H9 (cell line): ENCODE measurements at regions not wholly inside any gene's neighbourhood (a gene's known extent, or its start where the extent isn't known, plus 50 kb on each side); places are given as distances from the start of the nearest gene placed in this dataset.

Experiments
- DNase-seq: peaks from one replicate; pipeline ENCODE4 v3.0.0-alpha.2; 2017
- H2AFZ ChIP-seq: one replicate; pipeline ENCODE4 v1.6.1; 2013; ENCODE audit warnings: mild to moderate bottlenecking, low read length, control low read depth, moderate library complexity
- H2AK5ac ChIP-seq: 2 replicates; pipeline ENCODE4 v1.6.1; 2013; ENCODE audit warnings: low read length, control low read depth, mixed read lengths; ENCODE audit not compliant: insufficient read length
- H2BK120ac ChIP-seq: one replicate; pipeline ENCODE4 v1.6.1; 2013; ENCODE audit warnings: low read depth, mild to moderate bottlenecking, low read length, control low read depth, inconsistent platforms; ENCODE audit not compliant: poor library complexity, severe bottlenecking
- H2BK12ac ChIP-seq: 2 replicates; pipeline ENCODE4 v1.6.1; 2013; ENCODE audit warnings: low read length, control low read depth, mixed read lengths, low read depth; ENCODE audit not compliant: insufficient read length
- H2BK15ac ChIP-seq: 2 replicates; pipeline ENCODE4 v1.6.1; 2013; ENCODE audit warnings: low read depth, low read length, control low read depth
- H2BK20ac ChIP-seq: one replicate; pipeline ENCODE4 v1.6.1; 2013; ENCODE audit warnings: low read depth, mild to moderate bottlenecking, low read length, control low read depth, inconsistent platforms; ENCODE audit not compliant: poor library complexity, severe bottlenecking
- H2BK5ac ChIP-seq: 2 replicates; pipeline ENCODE4 v1.6.1; 2013; ENCODE audit warnings: low read length, control low read depth, mixed read lengths; ENCODE audit not compliant: insufficient read length
- H3K14ac ChIP-seq: 2 replicates; pipeline ENCODE4 v1.6.1; 2013; ENCODE audit warnings: low read length, control low read depth; ENCODE audit not compliant: insufficient read depth
- H3K18ac ChIP-seq: 2 replicates; pipeline ENCODE4 v1.6.1; 2013; ENCODE audit warnings: low read depth, mild to moderate bottlenecking, mixed read lengths, low read length, control low read depth; ENCODE audit not compliant: insufficient read length
- H3K23ac ChIP-seq: 2 replicates; pipeline ENCODE4 v1.6.1; 2013; ENCODE audit warnings: low read length, control low read depth, mixed read lengths, low read depth; ENCODE audit not compliant: insufficient read length
- H3K23me2 ChIP-seq: 2 replicates; pipeline ENCODE4 v1.6.1; 2013; ENCODE audit warnings: low read depth, mild to moderate bottlenecking, mixed read lengths, low read length, control low read depth; ENCODE audit not compliant: insufficient read length, poor library complexity, severe bottlenecking
- H3K27ac ChIP-seq: 2 replicates; pipeline ENCODE4 v1.5.1; 2013; ENCODE audit warnings: low read length, control low read depth, mixed read lengths, low read depth; ENCODE audit not compliant: insufficient read length
- H3K27me3 ChIP-seq: 2 replicates; pipeline ENCODE4 v1.6.1; 2013; ENCODE audit warnings: low read length, control low read depth, inconsistent platforms; ENCODE audit not compliant: insufficient read depth
- H3K4ac ChIP-seq: 2 replicates; pipeline ENCODE4 v1.6.1; 2013; ENCODE audit warnings: low read depth, mild to moderate bottlenecking, control low read depth, inconsistent platforms, low read length, moderate library complexity
- H3K4me1 ChIP-seq: 2 replicates; pipeline ENCODE4 v1.6.1; 2013; ENCODE audit warnings: low read length, control low read depth, inconsistent platforms; ENCODE audit not compliant: insufficient read depth
- H3K4me2 ChIP-seq: 2 replicates; pipeline ENCODE4 v1.6.1; 2013; ENCODE audit warnings: low read length, control low read depth, mixed read lengths; ENCODE audit not compliant: insufficient read length, insufficient read depth
- H3K56ac ChIP-seq: 2 replicates; pipeline ENCODE4 v1.6.1; 2013; ENCODE audit warnings: low read depth, mild to moderate bottlenecking, mixed read lengths, low read length, control low read depth; ENCODE audit not compliant: insufficient read length
- H3K79me1 ChIP-seq: 2 replicates; pipeline ENCODE4 v1.6.1; 2013; ENCODE audit warnings: low read depth, mild to moderate bottlenecking, moderate library complexity, low read length, control low read depth, inconsistent platforms; ENCODE audit not compliant: insufficient read depth, poor library complexity, severe bottlenecking
- H3K79me2 ChIP-seq: 2 replicates; pipeline ENCODE4 v1.6.1; 2013; ENCODE audit warnings: low read length, control low read depth, inconsistent platforms; ENCODE audit not compliant: insufficient read depth
- H3K9ac ChIP-seq: 2 replicates; pipeline ENCODE4 v1.6.1; 2013; ENCODE audit warnings: low read length, control low read depth, mixed read lengths; ENCODE audit not compliant: insufficient read length; ENCODE audit errors: extremely low read depth
- H3K9me3 ChIP-seq: one replicate; pipeline ENCODE4 v1.6.1; 2013; ENCODE audit warnings: low read depth, low read length, inconsistent platforms; ENCODE audit not compliant: control insufficient read depth
- H3T11ph ChIP-seq: one replicate; pipeline ENCODE4 v1.6.1; 2013; ENCODE audit warnings: mild to moderate bottlenecking, low read length, control low read depth, inconsistent platforms
- H4K20me1 ChIP-seq: one replicate; pipeline ENCODE4 v1.6.1; 2013; ENCODE audit not compliant: control insufficient read depth, insufficient read length, insufficient read depth
- H4K5ac ChIP-seq: 2 replicates; pipeline ENCODE4 v1.6.1; 2013; ENCODE audit warnings: low read depth, mild to moderate bottlenecking, mixed read lengths, low read length, control low read depth; ENCODE audit not compliant: insufficient read length
- H4K8ac ChIP-seq: replicated peaks from 2 replicates; pipeline ENCODE4 v1.6.1; 2013; ENCODE audit warnings: low read length, control low read depth, mixed read lengths, low read depth; ENCODE audit not compliant: insufficient read length
- H4K91ac ChIP-seq: 2 replicates; pipeline ENCODE4 v1.6.1; 2013; ENCODE audit warnings: low read depth, mild to moderate bottlenecking, moderate library complexity, mixed read lengths, low read length, control low read depth; ENCODE audit not compliant: insufficient read length
- H3K27ac Mint-ChIP-seq, 3 experiments: 2 replicates in 2 of 3; 3 replicates in 1 of 3; pipeline ENCODE4 v1.8.0; 2020 to 2021; ENCODE audit warnings: mixed read lengths in 3 of 3, mild to moderate bottlenecking in 1 of 3, moderate library complexity in 1 of 3
- H3K27me3 Mint-ChIP-seq: 2 replicates; pipeline ENCODE4 v1.8.0; 2021; ENCODE audit warnings: low read depth, mild to moderate bottlenecking, moderate library complexity, mixed read lengths
- H3K36me3 Mint-ChIP-seq, 3 experiments: 2 replicates in 2 of 3; 3 replicates in 1 of 3; pipeline ENCODE4 v1.8.0; 2020 to 2021; ENCODE audit warnings: low read depth in 3 of 3, mixed read lengths in 3 of 3; ENCODE audit not compliant: insufficient read depth in 1 of 3
- H3K4me1 Mint-ChIP-seq, 2 experiments: 2 replicates each; pipeline ENCODE4 v1.8.0; 2020; ENCODE audit warnings: mixed read lengths in 2 of 2
- H3K4me3 Mint-ChIP-seq, 2 experiments: 2 replicates in 1 of 2; 3 replicates in 1 of 2; pipeline ENCODE4 v1.8.0; 2020 to 2021; ENCODE audit warnings: mild to moderate bottlenecking in 2 of 2, mixed read lengths in 2 of 2, moderate library complexity in 1 of 2
- H3K9me3 Mint-ChIP-seq, 2 experiments: 2 replicates in 1 of 2; 3 replicates in 1 of 2; pipeline ENCODE4 v1.8.0; 2020; ENCODE audit warnings: mild to moderate bottlenecking in 2 of 2, mixed read lengths in 2 of 2, moderate library complexity in 1 of 2
- CTCF ChIP-seq: fragments of 200-600 bp; sonication (generic); conservative IDR thresholded peaks from 3 replicates; pipeline ENCODE4 v1.8.0; 2021; ENCODE audit warnings: antibody characterized with exemption, mild to moderate bottlenecking
- WGBS: extraction: QIAGEN DNeasy Blood & Tissue Kit; methylation state at CpG from one replicate; pipeline ENCODE4 v1.1.7; 2013; ENCODE audit warnings: missing lambda C conversion rate, low lambda C conversion rate, mixed read lengths; ENCODE audit not compliant: insufficient read length; ENCODE audit errors: extremely low coverage; 5-methylcytosine and 5-hydroxymethylcytosine counted together

GRCh38 chr7:91556239-91556638 is 292.0 kb downstream of the FZD1 start:
- Histone ChIP-seq H3K79me2 (no peaks in the 10 kb centered on the region), H3K79me1 (no peaks in the 10 kb centered on the region), H3K14ac (no peak overlapping the region), H2BK5ac (no peak overlapping the region), H3K9ac (no peak overlapping the region), H3K27me3 (no peaks in the 10 kb centered on the region), H2BK15ac (no peak overlapping the region), H3K4ac (no peak overlapping the region), H3K23ac (no peak overlapping the region), H3K4me2 (no peak overlapping the region), H3K23me2 (no peaks in the 10 kb centered on the region), H2BK12ac (no peak overlapping the region), H3T11ph (no peak overlapping the region), H2AK5ac (no peak overlapping the region), H4K91ac (no peak overlapping the region), H3K9me3 (no peaks in the 10 kb centered on the region), H2BK120ac (no peak overlapping the region), H4K8ac (no peak overlapping the region), H3K56ac (no peak overlapping the region), H3K27ac (no peak overlapping the region), H2BK20ac (no peak overlapping the region), H4K20me1 (no peaks in the 10 kb centered on the region), H3K4me1 (no peaks in the 10 kb centered on the region), H4K5ac (no peak overlapping the region), H3K18ac (no peak overlapping the region), H2AFZ (no peak overlapping the region)
- H3K9me3 Mint-ChIP-seq, result no peaks in the 10 kb centered on the region
- no peak overlapping the region for H3K4me3 Mint-ChIP-seq
- peaks cover 16 to 17% of the 10 kb centered on the region in 2 experiments for H3K4me1 Mint-ChIP-seq
- no peaks in the 10 kb centered on the region for H3K36me3 Mint-ChIP-seq
- no peak for DNase-seq
- no peaks in the 10 kb centered on the region for H3K27me3 Mint-ChIP-seq
- no peak overlapping the region for H3K27ac Mint-ChIP-seq
- WGBS, result no CpG with 5 or more reads among the region's 4 CpGs
- no peak for TF ChIP-seq CTCF
